GM23248 (cell line): ENCODE measurements at regions not wholly inside any gene's neighbourhood (a gene's known extent, or its start where the extent isn't known, plus 50 kb on each side); places are given as distances from the start of the nearest gene placed in this dataset.

Experiments
- EZH2 ChIP-seq: fragments of 200-600 bp; sonication (generic); IDR thresholded peaks from 2 replicates; pipeline ENCODE4 v1.6.1; 2018; ENCODE audit warnings: antibody characterized with exemption, mild to moderate bottlenecking; ENCODE audit not compliant: insufficient read depth, poor library complexity, severe bottlenecking
- EZH2phosphoT487 ChIP-seq: fragments of 200-600 bp; sonication (generic); IDR thresholded peaks from 2 replicates; pipeline ENCODE4 v1.6.1; 2018; ENCODE audit warnings: antibody characterized with exemption, moderate library complexity, mild to moderate bottlenecking, low read depth; ENCODE audit not compliant: insufficient read depth

GRCh38 chr3:72661115-72661457, 187.2 kb downstream of the SHQ1 start:
- TF ChIP-seq EZH2phosphoT487 (no peak), EZH2 (no peak)
